Fibroblast of upper back skin (primary cell): ENCODE measurements at regions not wholly inside any gene's neighbourhood (a gene's known extent, or its start where the extent isn't known, plus 50 kb on each side); places are given as distances from the start of the nearest gene placed in this dataset.
"Not testable (repeated sequence)": the region's sequence is repeated elsewhere in the genome, so short reads cannot be mapped to it uniquely, and the experiment has no call there.

Source experiments
- DNase-seq: peaks from one replicate; pipeline ENCODE4 v3.0.0-alpha.2; 2013

GRCh38 chr12:24356240-24356804 lies 406.9 kb upstream of the SOX5 start:
- no peak for DNase-seq

GRCh38 chr12:24352363-24352762 lies 402.9 kb upstream of the SOX5 start:
- no peak for DNase-seq

- DNase-seq, result no peak
These were observed 399.8 kb upstream of the SOX5 start for GRCh38 chr12:24349051-24349799.

DNA sequence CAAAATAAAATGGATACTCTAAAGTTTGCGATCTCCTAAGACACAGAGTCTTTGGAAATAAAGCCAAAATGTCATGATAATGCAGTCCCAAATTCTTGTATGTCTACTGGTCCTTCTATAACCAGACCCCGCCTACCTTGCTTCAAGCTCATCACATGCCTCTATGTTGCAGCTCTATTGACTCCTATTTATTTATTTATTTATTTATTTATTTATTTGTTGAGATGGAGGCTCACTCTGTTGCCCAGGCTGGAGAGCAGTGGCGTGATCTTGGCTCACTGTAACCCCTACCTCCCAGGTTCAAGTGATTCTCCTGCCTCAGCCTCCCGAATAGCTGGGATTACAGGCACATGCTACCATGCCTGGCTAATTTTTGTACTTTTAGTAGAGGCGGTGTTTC lies 398.7 kb upstream of the SOX5 start:
- not testable (repeated sequence) for DNase-seq

DNA sequence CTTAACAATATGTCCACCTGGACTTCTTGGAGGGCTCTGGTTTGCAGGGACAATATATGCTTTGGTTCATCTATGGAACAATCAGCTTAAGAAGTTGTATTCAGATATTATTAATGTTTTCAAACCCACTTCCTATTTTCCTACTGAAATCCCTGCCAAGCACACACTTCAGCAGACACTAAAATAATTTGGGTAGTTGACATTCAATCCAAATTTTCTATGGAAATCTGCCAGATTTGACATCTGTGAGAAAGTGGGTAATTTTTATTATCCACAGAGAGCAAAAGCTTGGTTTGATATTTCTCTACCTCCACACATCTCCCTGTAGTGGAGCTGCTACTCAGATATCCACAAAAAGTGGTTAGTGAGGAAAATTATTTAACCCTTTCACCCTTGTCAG lies 378.8 kb upstream of the SOX5 start:
- no peak for DNase-seq

DNA sequence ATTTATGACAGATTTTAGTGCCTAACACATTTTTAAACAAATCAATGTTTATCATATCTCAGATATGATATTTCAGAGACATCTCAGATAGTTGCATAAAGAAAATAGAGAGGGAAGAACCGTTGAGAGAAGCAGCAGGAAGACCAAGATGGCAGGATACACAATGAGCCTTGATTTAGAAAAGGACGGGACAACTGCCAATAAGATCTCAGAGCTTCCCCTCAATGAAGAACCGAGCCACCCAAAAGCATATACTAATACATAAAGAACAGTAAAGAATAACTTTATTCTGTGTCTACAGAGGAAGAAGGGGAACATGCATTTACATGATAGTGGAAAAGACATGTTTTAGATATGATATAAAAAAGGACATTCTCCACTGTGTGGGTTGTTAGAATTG lies 375.9 kb upstream of the SOX5 start:
- DNase-seq, result no peak

- DNase-seq, result no peak
These were observed 358.4 kb upstream of the SOX5 start for GRCh38 chr12:24307716-24308335.

DNA sequence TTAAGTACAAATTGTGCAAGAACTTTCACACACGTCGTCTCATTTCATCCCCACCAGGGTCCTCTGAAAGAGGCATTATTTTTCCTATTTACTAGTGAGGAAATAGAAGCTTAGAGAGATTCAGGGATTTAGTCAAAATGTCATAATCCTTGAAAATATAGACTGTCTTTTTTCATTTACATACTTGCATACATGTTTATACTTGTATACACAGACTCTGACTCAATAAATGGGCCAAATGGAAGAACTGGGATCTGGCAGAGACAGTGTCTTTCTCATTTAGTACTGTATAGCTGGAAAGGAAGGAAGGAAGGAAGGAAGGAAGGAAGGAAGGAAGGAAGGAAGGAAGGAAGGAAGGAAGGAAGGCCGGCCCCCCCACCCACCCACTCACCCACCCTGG lies 357.7 kb upstream of the SOX5 start:
- no peak for DNase-seq

DNA sequence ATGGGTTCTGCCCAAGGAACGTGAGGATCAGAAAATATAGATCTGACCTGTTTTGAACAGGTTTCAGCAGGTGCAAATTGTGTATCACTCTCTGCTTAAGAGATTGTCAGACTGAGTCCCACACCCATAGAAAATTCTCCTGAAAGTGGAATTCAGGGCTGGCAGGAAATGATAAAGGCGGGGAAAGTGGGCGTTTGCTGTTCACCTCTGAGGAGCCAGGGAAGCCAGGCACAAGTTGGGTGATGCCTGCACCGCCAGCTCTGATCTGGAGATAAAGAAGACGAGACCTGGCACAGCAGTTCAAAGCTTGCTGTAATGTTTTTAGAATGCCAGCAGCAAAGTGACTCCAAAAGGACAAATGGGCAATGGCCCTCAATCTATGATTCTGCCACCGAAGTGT lies 356.5 kb upstream of the SOX5 start:
- DNase-seq, result no peak

- no peak for DNase-seq
These were observed 354.8 kb upstream of the SOX5 start for GRCh38 chr12:24304285-24304684.

DNA sequence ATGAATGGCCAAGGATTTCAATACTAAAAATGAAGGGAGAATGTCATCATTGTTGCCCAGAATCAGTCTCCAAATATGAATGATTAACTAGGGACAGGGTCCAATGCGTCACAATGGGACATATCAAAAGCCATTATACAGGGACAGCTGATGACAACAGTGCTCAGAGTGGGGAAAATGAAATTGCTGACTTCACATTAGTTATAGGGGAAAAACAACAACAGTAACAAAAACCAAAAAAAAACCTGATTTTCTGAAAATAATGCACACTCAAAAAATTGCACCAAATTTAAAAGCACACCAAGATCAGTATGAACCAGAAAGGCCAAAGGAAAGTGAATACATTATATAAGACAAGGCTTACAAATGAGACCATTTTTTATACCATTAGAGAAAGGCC lies 353.2 kb upstream of the SOX5 start:
- no peak for DNase-seq

GRCh38 chr12:24297516-24297915 lies 348.0 kb upstream of the SOX5 start:
- no peak for DNase-seq

DNA sequence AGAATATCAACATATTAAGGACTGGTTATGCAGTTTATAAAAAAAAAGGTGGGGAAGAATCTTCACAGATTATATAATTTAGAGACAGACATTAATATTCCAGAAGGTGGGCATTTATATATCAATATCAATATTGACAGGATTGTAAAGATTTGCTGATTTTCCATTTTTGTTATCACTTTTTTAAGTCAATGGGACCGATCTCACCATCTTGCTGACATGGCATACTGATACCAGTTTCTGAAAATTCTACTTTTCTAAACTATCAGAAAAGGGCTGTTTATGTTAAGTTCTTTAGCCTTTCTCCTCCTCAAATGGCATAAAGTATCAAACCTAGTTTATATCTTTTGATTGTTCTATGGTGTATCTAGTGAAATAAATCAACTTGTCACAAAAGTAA lies 344.1 kb upstream of the SOX5 start:
- no peak for DNase-seq

GRCh38 chr12:24287963-24288362 lies 338.5 kb upstream of the SOX5 start:
- no peak for DNase-seq

- DNase-seq, result no peak
These were observed 336.0 kb upstream of the SOX5 start for GRCh38 chr12:24285448-24285847.

GRCh38 chr12:24281341-24281740 lies 331.9 kb upstream of the SOX5 start:
- DNase-seq, result no peak

GRCh38 chr12:24280056-24280842 lies 330.8 kb upstream of the SOX5 start:
- no peak for DNase-seq

DNA sequence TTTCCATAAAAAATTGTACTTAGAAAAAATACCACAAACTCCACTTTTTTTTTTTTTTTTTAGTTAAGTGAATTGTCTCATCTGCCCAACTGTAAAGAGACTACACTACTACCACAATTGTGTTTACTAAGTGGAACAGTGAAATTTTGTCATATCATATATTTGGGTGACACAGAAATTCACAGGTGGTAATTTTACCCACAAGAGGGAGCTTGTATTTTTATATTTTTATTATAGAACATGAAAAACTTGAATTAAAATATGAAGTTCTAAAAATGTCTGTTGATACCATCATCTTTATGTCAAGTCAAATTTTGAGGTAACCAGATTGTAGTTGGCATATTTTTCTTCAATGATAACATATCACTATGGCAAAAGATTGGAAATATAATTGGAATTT lies 329.4 kb upstream of the SOX5 start:
- DNase-seq, result no peak

- DNase-seq, result no peak
These were observed 321.5 kb upstream of the SOX5 start for GRCh38 chr12:24270965-24271364.

DNA sequence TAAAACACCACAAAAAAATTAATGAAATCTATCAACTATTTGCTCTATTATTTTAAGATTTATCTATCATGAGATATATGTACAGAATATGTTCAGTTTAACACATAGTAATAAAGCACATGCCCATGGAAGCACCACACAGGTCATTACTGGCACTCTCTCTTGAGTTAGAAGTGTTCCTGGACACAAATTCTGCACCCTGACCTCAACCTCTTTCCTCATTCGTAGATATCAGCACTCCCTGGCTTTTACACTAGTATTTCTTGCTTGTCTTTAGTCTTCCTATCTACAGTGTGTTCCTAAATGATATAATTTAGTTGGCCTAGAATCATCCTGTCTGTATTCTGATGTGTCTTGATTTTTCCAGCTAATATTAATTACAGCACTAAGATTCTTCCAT lies 321.0 kb upstream of the SOX5 start:
- no peak for DNase-seq

DNA sequence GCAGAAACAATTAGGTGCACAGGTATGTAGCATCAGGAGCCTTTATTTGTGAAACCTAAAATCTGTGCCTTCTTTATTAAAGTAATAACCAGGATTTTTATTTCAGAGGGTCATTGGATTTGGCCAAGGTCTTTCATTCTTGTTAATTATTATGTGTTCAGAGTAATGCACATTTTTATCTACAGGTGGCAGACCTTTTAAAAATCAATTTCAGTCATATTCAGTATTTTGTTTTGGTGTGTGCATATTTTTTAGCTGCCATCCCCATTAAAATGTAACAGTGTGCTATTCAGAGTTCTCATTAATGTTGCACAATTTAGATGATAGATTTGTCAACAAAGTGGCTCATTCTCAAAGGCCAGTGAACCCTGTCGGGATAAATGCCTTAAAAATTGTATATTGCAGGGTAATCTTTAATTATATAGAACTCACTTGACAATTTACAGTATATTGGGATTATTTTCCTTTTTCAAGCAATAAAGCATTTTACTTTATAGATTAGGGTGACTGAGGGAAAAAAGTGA lies 319.3 kb upstream of the SOX5 start:
- DNase-seq, result no peak

DNA sequence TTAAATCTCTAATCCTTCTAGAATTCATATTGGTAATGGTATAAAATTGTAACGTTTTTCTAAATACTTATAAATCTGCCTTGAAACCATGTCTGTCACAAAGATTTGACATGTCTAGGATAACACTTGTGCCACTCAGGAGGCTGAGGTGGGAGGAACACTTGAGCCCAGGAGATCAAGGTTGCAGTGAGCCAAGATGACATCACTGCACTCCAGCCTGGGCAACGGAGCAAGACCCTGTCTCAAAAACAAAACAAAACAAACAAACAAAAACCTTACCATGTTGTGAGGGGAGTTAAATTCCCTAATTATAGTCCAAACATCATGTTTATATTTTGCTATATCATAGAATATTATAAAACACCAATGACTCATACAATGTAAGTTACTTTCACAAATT lies 317.5 kb upstream of the SOX5 start:
- DNase-seq, result no peak

DNA sequence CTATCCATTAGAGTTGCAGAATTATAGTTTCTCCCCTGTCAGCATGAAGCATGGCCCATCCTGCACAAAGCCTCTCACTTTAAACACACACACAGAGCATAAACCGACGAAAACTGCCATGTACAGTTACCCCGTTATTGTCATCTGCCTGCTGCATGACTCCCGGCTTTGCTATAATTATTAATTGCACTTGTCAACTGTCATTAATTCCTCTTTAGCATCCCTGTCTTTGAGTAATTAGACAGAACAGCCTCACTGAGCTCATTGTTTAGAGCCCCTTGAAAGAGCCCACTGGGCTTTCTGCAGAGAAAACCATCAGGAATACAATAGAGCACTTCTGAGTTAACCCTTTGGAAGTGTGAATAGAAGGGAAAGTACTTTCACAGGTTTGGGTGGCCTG lies 307.2 kb upstream of the SOX5 start:
- no peak for DNase-seq
